ENCODE measurements at regions not wholly inside any gene's neighbourhood (a gene's known extent, or its start where the extent isn't known, plus 50 kb on each side); places are given as distances from the start of the nearest gene placed in this dataset.

DNA sequence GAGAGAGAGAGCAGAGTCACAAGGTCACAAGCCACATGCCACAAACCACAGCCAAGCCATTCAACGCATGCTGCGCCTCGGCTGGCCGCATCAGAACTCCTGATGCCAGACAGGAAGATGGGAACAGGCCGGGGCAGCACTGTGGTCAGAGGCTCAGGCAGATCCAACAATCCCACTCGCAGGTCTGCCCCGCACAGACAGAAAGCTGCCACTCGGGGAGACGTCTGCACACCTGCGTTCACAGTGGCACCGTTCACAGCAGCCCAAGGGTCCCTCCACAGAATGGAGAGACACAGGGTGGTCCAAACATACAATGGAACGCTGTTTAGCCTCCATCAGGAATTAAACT is 408.8 kb downstream of the CTTN start:
- DNase-seq, result no peak

DNA sequence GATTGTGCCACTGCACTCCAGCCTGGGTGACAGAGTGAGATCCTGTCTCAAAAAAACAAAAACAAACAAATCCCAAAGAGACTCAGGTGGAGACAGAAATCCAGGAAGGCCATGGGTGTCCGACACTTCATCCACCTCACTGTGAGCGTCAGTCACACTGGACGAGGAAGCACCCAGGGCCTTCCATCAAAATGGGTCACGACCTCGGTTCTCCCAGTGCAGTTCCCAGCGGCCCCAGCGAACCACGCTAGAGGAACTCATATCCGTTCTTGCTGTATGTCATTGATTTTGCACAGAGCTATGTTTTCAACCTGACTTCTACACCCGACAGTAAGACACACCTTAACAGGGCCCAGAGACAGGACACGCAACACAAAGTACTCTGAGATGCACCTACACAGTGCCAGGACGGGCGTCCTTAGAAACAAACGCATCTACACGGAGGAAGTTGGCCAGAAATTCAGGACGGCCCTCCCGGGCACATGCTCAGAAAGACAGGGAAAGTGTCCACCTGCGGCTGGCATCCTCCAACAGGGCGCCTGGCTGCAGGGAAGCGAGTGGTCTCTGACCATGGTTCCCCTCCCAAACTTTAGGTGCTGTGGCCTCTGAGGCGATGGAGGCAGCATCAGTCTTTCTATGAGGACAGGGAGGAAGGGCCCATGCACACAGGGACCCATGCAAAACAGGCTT is 410.5 kb downstream of the CTTN start:
- no peak for DNase-seq

DNA sequence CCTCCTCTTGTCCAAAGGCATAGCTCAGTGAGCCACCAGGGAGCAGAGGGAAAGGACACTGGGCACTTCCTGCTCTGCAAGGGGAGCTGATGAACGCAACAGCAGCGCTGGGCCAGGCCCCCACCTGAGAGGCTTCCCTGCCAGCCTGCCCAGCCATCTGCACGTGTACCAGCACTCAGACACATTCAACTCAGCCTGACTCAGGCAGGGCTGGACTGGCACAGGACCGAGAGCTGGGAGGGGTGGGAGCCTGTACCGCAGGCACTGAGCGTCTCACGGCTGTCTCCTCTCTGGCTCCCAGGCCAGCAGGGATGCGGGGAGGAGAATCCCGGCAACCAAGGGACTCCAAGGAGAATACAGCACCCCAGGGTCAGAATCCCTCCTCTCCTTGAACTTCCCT is 411.8 kb downstream of the CTTN start:
- DNase-seq, result no peak

DNA sequence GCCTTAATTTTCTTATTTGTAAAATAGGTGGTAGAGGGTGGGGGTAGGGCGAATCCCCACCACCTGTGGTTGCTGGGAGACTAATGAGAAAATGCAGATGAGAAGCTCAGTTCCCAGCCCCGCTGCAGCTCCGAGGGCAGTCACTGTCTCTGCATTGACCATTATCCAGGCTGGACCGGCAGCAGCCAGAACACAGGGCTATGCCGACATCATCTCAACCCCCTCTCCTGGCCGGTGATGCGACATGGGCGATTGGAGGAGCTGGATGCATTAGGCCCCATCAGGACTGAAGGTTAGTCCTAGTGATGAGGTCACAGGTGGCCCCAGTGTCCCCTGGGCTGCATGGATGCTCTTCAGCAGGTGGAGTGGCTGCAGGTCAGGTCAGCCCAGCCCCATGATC is 412.4 kb downstream of the CTTN start:
- DNase-seq, result no peak

DNA sequence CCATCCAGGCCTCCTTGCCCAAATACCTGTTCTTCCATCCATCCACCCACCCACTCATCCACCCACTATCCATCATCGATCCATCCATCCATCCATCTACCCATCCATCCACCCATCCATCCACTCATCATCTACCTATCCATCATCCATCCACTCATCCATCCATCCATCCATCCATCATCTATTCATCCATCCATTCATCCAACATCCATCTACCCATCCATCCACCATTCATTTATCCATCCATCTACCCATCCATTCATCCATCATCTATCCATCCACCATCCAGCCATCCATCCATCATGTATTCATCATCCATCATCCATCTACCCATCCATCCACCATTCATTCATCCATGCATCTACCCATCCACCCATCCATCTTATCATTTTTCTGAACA is 413.2 kb downstream of the CTTN start:
- DNase-seq, result no peak

DNA sequence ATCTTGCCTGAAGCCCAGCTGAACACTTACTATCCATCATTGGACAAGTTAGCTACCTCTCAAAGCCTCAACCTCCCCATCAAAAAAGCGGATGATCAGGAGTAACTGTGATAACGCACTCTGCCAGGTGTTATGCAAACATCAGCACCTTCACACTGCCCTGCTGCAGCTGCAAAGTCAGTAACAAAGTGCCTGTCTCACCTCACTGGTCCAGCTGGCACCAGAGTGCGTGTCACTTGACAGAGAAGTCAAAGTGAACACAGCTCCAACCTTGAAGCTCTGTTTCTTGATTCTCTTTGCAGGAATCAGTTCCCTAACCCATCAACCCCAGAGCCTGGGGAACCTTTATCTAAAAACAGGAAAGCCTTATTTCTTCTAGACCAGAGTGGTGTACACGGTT is 413.6 kb downstream of the CTTN start:
- no peak for DNase-seq

DNA sequence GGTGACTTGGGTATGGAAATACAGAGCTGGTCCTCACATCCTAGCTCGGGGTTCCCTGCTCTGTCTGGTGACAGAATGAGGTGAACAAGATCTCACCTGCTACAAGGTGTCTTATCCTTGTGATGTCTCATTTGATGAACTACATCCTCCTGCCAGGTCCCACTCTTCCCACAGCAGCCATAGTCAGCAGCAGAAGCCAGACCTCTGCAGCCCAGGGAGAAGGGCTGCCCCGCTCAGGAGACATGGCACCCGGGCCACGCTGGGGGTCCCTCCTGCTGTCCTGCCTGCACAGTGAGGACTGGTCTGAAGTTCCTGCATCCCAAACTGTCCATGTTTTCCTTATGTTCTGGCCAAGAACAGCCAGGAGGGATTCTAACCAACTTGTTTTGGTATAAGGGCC is 414.1 kb downstream of the CTTN start:
- no peak for DNase-seq

DNA sequence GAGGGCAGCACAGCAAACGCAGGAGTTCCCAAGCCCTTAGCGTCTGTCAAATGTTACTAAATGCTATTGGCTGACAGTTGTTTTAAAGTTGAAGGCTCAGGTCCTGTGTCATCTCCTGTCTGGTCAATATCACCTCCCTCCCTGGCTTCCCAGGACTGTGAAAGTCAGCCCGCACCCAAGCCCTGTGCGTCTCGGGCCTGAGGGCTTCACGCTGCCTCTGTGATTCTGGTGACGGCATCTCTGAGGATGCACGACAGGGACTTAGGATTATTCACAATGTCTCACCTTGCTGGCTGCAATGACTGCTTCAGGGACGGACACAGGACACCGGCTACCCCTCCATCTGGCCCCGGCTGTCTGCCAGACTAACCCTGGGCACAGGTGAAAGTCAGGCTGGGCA is 415.3 kb downstream of the CTTN start:
- DNase-seq, result no peak

DNA sequence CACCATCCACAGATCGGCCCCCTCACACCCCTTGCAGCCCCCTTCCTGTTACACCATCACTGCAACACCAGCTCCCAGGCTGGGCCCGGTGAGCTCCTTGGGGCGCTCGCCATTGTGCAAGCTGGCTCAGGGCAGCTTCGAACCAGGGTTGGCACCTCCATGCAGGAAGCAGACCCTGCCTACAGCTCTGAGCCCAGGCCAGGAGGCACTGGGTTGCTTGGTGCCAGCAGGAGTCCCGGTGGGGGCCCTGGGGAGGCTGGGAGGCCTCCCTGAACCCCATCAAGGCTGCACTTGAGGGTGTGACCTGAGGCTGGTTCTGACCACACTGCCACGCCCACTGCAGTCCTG is 417.1 kb downstream of the CTTN start:
- no peak for DNase-seq

DNA sequence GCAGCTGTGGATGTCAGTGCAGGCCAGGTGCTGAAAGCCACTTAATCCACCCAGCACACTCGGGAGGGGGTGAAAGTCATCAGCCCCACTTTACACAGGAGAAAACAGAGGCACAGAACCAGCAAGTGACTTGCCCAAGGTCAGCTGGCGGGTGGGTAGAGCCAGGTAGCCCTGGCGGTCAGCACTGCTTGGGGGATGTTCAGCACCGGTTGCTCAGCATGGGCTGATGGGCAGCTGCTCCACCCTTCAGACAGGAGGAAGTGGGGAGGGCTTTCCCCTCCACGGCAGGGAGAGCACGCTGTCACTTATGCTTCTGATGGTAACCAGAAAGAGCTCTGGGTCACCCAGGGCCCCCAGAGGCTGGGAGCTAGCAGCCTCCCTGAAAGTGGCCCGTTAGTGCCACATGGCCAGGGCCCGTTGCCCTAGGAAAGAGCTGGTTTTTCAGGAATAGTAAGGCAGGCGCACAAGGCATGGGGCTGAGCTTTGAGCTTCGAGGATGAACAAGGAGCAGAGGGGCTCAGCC is 417.9 kb downstream of the CTTN start:
- no peak for DNase-seq

DNA sequence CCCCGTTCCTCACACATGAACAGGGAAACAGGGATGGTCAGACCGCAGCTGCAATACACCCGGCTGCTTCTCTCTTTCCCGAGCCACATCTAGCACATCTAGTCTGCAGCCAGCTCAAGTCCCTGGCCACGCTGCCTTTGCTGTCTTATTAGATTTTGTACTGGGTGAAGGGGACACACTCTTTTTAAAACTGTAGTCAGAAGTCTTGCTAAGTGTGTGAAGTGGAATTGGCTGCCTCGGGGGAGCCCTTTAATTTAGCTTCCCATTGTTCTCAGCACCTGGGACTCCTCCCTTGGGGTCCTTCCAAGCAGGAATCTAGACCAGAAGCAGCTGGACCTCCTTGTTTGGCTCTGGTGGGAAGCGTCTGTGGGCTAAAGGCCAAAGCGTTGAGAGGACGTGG is 420.0 kb downstream of the CTTN start:
- no peak for DNase-seq

DNA sequence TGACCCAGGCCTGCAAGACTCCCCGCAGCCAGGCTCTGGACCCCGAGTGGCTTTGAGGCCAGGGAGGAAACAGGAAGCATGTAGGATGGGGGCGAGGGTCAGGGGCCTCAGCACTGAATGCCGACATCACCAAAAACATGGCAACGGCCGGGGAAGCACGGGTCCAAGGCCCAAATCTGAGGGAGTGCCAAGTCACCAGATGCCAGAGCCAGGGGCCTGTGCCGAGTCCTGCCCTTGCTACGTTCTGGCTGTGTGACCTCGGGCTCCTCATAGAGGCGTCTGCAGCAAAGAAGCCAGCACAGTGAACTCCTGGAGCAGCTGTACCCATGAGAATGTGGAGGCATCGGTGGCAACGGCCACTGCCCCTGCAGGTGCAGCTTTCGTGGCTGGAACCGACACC is 420.7 kb downstream of the CTTN start:
- no peak for DNase-seq

DNA sequence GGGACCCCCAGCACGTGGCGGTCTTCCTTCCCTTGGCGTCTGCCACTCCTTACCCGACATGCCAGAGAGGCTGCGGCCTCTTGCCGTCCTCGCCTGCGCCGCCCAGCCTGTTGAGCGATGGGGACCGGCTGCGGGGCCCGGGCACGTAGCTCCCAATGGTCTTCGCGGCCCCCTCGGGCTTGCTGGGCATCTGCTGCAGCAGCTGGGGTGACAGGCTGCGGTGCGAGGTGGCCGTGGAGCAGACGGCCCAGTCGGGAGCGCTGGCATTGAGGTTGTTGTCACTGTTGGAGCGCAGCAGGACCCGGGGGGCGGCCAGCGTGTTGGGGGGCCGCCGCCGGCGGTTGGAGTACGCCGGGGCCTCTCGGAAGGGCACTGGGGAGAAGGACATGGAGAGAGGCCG is 422.0 kb downstream of the CTTN start:
- DNase-seq, result no peak

DNA sequence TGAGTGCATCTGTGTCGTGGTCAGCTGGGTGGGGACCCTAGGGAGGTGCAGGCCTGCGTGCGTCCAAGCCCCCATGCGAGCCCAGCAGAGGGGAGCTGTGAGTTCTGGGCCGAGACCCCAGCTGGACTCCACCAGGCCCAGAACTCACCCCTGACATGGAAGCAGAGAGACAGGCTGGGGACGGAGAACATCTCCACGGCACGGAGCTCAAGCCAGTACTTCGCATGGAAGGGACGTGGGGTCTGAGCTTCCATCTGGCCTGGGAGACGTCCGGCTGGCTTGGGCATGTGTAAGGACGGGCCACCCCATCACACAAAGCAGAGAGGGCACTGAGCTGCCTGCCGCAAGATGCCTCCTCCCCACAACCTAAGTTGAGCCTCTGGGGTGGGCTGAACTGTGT is 422.4 kb downstream of the CTTN start:
- no peak for DNase-seq

DNA sequence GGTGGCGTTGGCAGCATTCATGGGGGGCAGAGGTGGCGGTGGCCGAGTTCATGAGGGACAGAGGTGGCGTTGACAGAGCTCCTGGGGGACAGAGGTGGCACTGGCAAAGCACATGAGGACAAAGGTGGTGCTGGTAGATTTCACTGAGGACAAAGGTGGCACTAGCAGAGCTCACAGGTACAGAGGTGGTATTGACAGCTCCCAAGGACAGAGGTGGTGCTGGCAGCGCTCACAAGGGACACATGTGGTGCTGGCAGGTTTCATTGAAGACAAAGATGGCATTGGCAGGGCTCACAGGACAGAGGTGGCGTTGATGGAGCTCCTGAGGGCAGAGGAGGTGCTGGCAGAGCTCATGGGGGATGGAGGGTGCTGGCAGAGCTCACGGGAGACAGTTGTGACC is 425.4 kb downstream of the CTTN start:
- DNase-seq, result no peak

DNA sequence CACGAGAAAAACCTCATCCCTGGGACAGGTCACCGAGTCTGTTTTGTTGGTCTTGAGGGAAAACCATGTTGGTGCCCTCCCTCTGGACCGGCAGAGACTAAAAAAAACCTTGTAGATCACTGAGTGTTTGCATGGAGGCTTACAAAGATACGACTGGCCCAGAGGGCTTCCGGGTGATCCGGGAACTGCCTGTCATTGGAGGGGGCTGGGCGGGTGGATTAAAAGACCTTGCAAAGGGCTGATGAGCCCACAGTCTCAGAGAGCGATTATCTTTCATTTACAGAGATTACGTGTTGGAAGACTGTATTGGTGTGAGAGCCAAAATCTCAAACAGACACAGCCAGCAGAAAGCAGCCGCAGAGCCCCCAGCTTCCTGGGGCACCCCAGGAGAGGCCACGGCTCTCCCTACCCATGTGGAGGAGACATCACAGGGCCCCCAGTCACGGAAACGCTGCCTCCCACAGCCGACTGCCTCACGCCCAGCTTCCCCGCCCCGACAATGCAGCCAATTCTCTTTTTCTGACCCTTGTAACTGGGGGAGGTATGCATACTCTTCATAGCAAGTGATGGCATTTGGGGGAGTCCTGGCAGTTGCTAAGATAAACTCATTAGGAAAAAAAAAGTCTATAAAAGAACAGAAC is 426.4 kb downstream of the CTTN start:
- no peak for DNase-seq

DNA sequence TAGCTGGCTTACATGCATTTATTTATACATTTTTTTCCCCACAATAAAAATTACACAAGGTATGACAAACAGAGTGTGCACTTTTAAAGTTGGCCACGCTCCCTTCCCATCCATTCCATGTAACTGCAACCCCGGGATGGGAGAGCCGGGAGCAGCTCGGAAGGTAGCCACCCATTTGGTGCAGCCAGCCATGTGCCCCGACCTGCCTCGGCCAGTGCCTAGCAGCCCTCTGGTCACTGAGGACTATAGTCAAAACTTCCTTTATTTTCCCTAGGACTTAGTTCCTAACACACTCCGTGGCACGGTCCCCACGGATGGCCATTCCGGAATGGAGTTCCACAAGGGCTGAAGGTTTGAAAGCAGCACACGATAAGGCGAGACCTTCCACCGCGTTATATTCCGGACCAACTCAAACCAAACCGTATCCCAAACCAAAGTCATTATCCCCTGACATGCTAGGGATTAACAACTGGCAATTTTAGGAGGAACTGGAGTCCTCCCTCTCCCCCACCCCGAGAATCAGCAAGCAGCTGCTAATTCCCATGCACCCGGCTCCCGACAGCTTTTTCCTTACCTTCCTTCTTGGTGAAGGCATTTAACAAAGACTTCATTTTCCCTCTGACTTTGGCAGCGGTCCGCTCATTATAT is 426.4 kb downstream of the SHANK2 start:
- no peak for DNase-seq

DNA sequence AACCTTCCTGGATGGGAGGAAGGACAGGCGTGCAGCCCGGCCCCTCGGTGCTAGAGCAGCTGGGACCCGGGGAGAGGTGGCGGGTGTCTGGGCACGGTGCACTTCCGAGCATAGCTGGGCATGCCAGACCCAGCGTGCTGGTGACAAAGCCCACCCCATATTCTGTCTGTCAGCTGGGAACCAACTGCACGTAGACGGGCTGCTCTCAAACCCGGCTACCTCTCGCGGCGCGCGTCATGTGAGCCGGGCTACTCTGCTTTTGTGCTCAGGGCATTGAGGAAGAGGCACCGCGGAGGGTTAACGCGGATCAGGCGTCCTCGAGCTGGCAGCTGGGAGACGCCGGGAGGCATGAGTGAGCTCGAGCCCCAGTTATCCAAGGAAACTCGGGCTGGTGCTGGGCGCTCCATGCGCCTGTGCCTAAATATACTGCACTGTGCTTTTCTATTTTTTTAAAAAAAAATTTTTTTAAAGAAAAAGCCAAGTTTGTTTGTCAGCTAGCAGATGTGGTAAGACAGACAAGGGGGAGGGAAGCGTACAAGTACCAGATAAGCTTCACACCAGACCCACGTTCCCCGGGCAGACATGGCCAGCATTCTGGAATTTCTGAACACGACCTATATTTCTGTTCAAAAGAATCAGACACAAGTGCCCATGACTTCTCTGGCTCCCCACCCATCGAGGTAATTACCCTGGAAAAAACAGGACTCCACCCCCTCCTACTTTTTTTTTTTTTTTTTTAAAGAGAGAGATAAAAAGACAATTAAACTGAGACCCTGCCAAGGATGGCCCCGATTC is 425.6 kb downstream of the SHANK2 start:
- DNase-seq, result no peak

DNA sequence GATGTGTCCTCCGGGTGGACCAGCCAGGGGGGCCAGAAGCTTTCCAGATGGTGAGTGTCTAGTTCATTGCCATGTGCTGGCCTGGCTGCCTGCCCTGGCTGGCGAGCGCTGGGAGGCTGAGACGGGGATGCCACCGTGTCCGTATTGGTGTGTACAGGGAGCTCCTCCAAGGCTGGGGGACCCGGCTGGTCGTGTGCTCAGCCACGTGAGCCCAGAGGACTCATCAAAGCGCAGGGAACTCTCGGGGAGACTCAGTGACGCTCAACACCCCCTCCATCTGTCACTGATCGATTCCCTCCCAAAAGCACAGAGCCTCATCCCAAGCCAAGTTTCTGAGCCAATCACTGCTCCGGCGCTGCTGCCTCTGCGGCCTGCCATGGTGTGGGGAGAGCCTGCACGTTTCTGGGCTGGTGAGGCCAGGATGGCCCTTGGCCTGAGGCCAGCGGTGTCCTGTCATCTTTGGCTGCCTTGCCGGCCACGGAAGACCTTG is 423.7 kb downstream of the SHANK2 start:
- no peak for DNase-seq

DNA sequence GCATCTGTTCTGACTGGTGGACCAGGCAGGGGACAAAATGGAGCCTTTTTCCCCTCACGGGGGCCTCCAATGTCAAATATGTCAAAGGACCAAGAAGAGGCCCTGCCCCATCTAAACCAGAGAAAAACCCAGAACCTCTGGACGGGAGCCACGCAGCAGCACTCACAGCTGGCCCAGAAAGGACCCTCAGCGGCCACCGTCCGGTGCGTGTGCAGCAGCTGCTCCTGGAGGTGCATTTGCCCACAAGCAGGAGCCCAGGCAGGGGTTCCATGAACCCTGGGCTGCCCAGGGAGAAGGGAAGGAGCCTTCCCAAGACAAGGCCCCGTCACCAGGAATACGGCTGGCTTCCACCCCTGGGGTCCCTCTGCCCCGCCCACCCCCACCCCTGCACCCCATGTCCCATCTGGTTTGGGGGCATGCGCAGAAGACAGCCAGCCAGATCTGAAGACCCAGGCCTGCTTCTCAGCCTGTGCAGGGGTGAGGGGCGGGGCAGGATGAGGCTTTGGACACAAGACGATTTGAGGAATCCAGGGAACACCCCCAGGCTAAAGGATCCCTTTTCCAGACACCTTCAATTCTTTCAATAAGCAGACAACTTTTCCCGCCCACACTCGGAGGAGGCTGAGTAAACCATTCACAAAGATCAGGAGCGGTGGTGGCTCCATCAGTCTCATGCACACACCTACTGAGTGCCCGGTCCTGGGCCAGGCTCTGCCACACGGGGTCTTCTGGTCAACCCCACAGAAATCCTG is 423.1 kb downstream of the SHANK2 start:
- DNase-seq, result no peak

DNA sequence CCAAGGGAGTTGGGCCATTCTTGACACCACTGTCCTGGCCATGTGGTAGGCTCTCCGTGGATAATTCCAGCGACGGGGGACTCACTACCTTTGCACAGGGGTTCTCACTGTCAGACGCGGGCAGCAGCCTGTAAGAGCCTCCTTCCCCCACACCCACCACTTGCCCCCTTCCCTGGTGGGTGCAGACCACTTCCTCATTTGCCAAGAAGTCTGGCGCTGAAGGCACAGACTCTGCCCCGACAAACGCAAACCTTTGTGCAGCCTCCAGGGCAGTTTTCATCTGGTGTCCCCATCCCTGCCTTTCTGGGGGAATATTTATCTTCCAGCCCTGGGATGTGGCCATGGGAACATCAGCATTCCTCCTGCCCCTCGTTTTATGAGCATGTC is 422.5 kb downstream of the SHANK2 start:
- DNase-seq, result no peak

DNA sequence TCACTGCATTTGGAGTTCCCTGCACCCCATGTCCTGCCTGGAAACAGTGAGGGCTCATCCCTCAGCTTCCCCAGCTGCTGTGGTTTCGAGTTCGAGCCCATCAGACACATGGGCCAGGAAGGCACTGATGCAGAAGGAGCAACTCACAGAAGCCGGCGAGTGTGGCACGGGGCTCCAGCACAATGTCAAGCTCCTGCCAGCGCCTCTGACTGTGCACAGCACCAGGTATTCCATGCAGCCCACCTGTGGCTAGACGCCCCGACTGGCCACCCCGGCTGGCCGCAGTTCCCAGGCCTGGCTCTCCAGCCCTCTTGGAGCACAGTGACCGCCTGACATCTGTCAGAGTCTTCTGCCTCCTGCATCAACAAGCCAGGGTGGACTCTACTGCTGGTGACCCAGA is 419.4 kb downstream of the SHANK2 start:
- no peak for DNase-seq

DNA sequence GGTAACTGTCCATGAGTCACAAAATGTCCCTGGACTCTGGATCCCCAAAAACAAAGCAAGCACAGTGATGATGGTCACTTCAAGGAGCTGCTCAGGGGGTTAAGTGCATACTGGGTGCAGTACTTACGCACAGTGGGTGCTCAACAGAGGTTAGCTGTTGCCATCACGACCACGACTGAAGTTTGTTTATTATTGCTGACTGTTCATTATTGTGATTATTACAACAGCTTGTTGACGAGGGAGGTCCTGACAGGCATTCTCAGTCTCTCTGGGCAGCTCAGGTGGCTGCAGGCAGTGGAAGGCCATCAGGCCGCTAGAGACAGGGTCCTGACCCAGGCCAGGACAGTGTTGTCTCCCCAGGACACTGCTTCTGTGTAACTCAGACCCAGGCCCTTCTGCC is 418.8 kb downstream of the SHANK2 start:
- DNase-seq, result no peak

All from effector CD8-positive, alpha-beta T cell (primary cell).